A549 (cell line): ENCODE measurements at regions not wholly inside any gene's neighbourhood (a gene's known extent, or its start where the extent isn't known, plus 50 kb on each side); places are given as distances from the start of the nearest gene placed in this dataset.

Experiments
- BHLHE40 ChIP-seq: IDR thresholded peaks from 2 replicates; pipeline ENCODE4 v1.6.1; 2012; ENCODE audit warnings: low read depth, low read length, inconsistent platforms
- CHD4 ChIP-seq: fragments of 200-600 bp; sonication (generic); IDR thresholded peaks from 2 replicates; pipeline ENCODE4 v1.6.1; 2016; ENCODE audit warnings: antibody characterized with exemption, mild to moderate bottlenecking, borderline replicate concordance
- CTCF ChIP-seq: fragments of >200 bp; sonication (Bioruptor Twin); formaldehyde crosslinking; IDR thresholded peaks from 3 replicates; pipeline ENCODE4 v1.5.1; 2016
- EHMT2 ChIP-seq: fragments of 200-600 bp; sonication (generic); IDR thresholded peaks from 2 replicates; pipeline ENCODE4 v1.6.1; 2016; ENCODE audit warnings: antibody characterized with exemption, low read depth, mild to moderate bottlenecking, moderate library complexity
- EP300 ChIP-seq, 2 experiments: fragments of >200 bp; sonication (Bioruptor Twin); formaldehyde crosslinking; IDR thresholded peaks; 2 replicates in 1 of 2; 3 replicates in 1 of 2; pipeline ENCODE4 v1.6.1; 2016 to 2017
- HOXB5 ChIP-seq: fragments of 250-450 bp; sonication (Bioruptor Pico); IDR thresholded peaks from 2 replicates; pipeline ENCODE4 v1.5.0; 2020; ENCODE audit warnings: mild to moderate bottlenecking, moderate library complexity
- MAX ChIP-seq: IDR thresholded peaks from 2 replicates; pipeline ENCODE4 v1.6.1; 2012
- NR3C1 ChIP-seq: fragments of >200 bp; sonication (Bioruptor Twin); formaldehyde crosslinking; IDR thresholded peaks from 3 replicates; pipeline ENCODE4 v1.6.1; 2017
- POLR2A ChIP-seq: IDR thresholded peaks from 2 replicates; pipeline ENCODE4 v1.6.1; 2012; ENCODE audit warnings: mild to moderate bottlenecking, low read length
- RAD21 ChIP-seq, 2 experiments: fragments of >200 bp in 1 of 2; sonication (Bioruptor Twin) in 1 of 2; formaldehyde crosslinking in 1 of 2; IDR thresholded peaks in 1 of 2; conservative IDR thresholded peaks in 1 of 2; 2 replicates in 1 of 2; 3 replicates in 1 of 2; pipeline ENCODE4 v1.6.1; 2012 to 2018; ENCODE audit warnings: inconsistent platforms in 1 of 2
- RCOR1 ChIP-seq: fragments of 150-350 bp; IDR thresholded peaks from 2 replicates; pipeline ENCODE4 v1.6.1; 2014; ENCODE audit warnings: antibody characterized with exemption, low read length, low read depth
- REST ChIP-seq: fragments of 200-600 bp; sonication (generic); IDR thresholded peaks from 2 replicates; pipeline ENCODE4 v1.6.1; 2016; ENCODE audit warnings: antibody characterized with exemption, mild to moderate bottlenecking, moderate library complexity
- SMC3 ChIP-seq: fragments of >200 bp; sonication (Bioruptor Twin); formaldehyde crosslinking; IDR thresholded peaks from 3 replicates; pipeline ENCODE4 v1.6.1; 2018; ENCODE audit warnings: inconsistent platforms
- TFCP2L1 ChIP-seq: fragments of 250-450 bp; sonication (Bioruptor Pico); IDR thresholded peaks from 2 replicates; pipeline ENCODE4 v1.5.0; 2021; ENCODE audit warnings: mild to moderate bottlenecking

DNA sequence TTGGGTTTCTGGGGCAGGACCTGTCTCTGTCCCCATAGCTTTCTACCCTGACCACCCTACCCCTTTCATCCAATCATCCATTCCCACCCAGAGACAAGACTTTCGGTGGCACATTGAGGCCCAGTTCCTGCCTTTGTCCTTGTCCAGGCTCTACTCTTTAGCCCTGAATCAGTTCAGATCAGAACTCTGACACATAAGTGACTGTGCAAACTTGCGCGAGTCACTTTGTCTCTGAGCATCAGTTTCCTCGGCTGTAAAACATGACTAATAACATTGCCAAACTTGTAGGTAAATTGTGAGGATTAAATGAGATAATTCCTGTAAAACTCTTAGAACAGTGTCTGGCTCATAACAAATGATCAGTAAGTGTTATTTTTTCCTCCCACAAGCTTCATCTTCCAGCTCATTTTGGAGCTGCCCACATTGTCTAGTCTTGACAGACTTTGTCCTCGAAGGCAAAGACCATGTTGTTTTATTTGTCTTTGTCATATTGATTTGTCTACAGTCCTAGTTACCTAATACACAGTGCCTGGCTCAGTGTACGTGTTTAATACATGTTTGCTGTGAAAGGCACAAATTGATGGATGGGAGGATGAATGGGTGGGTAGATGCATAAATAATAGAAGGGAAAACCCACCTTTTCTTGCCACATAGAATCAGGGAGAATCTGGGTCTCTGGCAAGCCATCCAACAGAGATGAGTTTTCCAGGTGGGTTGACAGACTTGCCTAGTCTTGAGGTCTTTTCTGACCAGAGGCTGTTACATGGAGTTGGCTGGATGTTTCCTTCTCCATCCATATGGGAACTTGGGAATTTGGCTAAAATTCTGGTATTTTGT lies 262.9 kb downstream of the OMA1 start:
- TF ChIP-seq SMC3 (no peak), CTCF (no peak), POLR2A (no peak), CHD4 (no peak), RAD21 (conservative IDR thresholded peaks at IDR 0.05 in 1 of 2, IDR thresholded peaks at IDR 0.05 in 1 of 2) (no peak), MAX (no peak), EP300 (IDR thresholded peaks at IDR 0.05) (no peak), REST (no peak), EHMT2 (no peak), BHLHE40 (no peak), HOXB5 (CRISPR knock-in tag) (no peak), TFCP2L1 (CRISPR knock-in tag) (no peak), NR3C1 (no peak), RCOR1 (no peak)
